Colonic mucosa (tissue), 4 donors: ENCODE measurements at regions not wholly inside any gene's neighbourhood (a gene's known extent, or its start where the extent isn't known, plus 50 kb on each side); places are given as distances from the start of the nearest gene placed in this dataset.
A peak's percentile ranks its signal among the peaks of the same experiment; 100 is the strongest.
"Not testable (repeated sequence)": the region's sequence is repeated elsewhere in the genome, so short reads cannot be mapped to it uniquely, and the experiment has no call there.

Experiments
- DNase-seq: peaks from one replicate; pipeline ENCODE4 v3.0.0-alpha.2; 2020
- H3K27ac ChIP-seq: fragments of 200-600 bp; one replicate; pipeline ENCODE4 v1.8.0; 2021
- H3K27me3 ChIP-seq: fragments of 200-600 bp; one replicate; pipeline ENCODE4 v1.8.0; 2021
- H3K36me3 ChIP-seq: fragments of 200-600 bp; one replicate; pipeline ENCODE4 v1.8.0; 2021
- H3K4me1 ChIP-seq: fragments of 200-600 bp; one replicate; pipeline ENCODE4 v1.8.0; 2021; ENCODE audit warnings: mild to moderate bottlenecking
- H3K4me3 ChIP-seq: fragments of 200-600 bp; one replicate; pipeline ENCODE4 v1.8.0; 2021
- H3K9ac ChIP-seq, 2 donors: one replicate each; pipeline ENCODE4 v1.7.0; 2013; ENCODE audit warnings: control low read depth in 2 of 2, low read depth in 2 of 2, low read length in 2 of 2
- H3K9me3 ChIP-seq: fragments of 200-600 bp; one replicate; pipeline ENCODE4 v1.8.0; 2021
- intact Hi-C: fragments of 100-400 bp; cut with DNase I; formaldehyde crosslinking; loops from one replicate; pipeline ENCODE4 v1.14.1; 2022
- TF ChIP-seq, protein P1 (sequence below): fragments of 200-600 bp; IDR thresholded peaks from one replicate; pipeline ENCODE4 v1.8.0; 2022; ENCODE audit warnings: antibody characterized with exemption, mild to moderate bottlenecking
- donor health status: healthy.
- donor health status: DM: no; HTN: no; CAD: no.
- donor health status: DM: no; HTN: no; CAD: no.

DNA sequence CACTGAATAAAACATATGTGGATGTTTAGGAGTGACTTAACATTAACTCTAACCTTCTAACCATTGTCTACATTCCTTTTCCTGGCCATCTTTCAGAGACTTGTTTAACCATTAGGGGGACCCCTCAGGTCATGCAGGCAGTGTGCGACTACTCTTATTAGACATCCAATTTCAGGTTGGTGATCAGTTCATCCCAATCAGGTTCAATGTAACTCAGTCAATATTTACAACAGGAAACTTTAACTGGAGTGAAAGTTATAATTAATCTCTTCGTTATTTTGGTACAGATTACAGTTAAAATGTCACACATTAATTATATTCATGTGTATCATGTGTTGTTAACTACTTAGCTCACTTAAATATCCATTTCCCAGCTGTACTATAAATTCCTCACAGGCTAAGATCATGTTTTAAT, 68.8 kb upstream of the RGS1 start:
- H3K27ac ChIP-seq, result no peak overlapping the region
- no peaks in the 10 kb centered on the region for H3K27me3 ChIP-seq
- H3K9ac ChIP-seq, result no peak overlapping the region
- H3K9me3 ChIP-seq, result no peaks in the 10 kb centered on the region
- H3K4me3 ChIP-seq, result no peak overlapping the region
- no peaks in the 10 kb centered on the region for H3K36me3 ChIP-seq
- TF ChIP-seq, protein P1, sequence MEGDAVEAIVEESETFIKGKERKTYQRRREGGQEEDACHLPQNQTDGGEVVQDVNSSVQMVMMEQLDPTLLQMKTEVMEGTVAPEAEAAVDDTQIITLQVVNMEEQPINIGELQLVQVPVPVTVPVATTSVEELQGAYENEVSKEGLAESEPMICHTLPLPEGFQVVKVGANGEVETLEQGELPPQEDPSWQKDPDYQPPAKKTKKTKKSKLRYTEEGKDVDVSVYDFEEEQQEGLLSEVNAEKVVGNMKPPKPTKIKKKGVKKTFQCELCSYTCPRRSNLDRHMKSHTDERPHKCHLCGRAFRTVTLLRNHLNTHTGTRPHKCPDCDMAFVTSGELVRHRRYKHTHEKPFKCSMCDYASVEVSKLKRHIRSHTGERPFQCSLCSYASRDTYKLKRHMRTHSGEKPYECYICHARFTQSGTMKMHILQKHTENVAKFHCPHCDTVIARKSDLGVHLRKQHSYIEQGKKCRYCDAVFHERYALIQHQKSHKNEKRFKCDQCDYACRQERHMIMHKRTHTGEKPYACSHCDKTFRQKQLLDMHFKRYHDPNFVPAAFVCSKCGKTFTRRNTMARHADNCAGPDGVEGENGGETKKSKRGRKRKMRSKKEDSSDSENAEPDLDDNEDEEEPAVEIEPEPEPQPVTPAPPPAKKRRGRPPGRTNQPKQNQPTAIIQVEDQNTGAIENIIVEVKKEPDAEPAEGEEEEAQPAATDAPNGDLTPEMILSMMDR, result no peak
- intact Hi-C loops, result no loop called here
- DNase-seq, result no peak
- H3K4me1 ChIP-seq, result no peaks in the 10 kb centered on the region

DNA sequence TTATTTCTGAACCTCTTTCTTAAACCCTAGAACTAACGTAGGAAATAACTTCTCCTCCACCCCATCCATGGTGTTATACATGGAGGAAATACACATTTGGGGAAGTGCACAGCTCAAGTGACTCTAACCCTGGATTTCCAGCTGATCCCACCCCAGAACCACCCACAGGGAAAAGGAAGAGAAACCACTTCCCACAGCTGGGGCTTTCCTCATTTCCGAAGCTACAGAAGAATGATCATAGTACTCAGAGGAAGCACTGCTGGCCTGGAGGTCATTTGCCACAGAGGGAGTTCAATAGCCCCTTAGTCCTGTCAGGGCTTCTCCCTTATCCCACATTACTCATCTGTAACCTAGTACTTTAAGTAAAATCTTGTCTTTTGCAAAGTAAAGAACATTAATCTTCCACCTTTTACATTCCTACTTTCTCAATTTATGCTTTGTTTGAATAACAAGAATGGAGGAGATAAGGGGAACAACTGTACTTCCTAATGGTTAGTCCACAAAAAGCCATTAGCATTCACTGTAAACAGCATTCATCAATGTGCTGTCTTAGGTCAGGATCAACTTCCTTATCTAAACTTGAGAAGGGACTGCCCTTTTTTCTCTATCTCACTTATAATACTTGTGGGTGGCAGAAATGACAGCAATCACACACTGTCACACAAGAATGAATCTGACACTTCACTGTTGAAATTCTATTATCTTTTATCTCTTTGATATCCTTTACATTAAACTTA, 63.0 kb upstream of the RGS1 start:
- H3K4me1 ChIP-seq, result no peaks in the 10 kb centered on the region
- H3K4me3 ChIP-seq, result no peak overlapping the region
- intact Hi-C loops, result no loop called here
- no peaks in the 10 kb centered on the region for H3K36me3 ChIP-seq
- TF ChIP-seq, protein P1, result no peak
- DNase-seq, result peak; percentile 20
- no peak overlapping the region for H3K9ac ChIP-seq
- no peaks in the 10 kb centered on the region for H3K9me3 ChIP-seq
- H3K27ac ChIP-seq, result no peak overlapping the region
- H3K27me3 ChIP-seq, result no peaks in the 10 kb centered on the region

DNA sequence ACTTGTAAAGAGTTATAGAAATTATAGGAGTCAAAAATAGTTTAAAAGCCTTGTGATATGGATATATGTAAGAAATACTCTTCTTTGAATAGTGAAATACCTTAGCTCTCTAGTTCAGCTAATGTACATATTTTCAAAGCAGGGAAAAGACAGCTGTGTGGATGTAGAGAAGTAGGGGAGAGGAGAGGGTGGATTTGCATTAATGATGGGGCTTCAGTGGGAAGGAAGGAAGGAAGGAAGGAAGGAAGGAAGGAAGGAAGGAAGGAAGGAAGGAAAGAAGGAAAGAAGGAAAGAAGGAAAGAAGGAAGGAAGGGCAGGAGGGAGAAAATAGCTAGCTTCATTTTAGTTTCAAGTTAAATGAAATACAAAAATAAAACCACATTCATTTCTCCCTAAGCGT, 62.4 kb upstream of the RGS1 start:
- H3K27ac ChIP-seq, result no peak overlapping the region
- DNase-seq, result no peak
- H3K36me3 ChIP-seq, result no peaks in the 10 kb centered on the region
- no peaks in the 10 kb centered on the region for H3K9me3 ChIP-seq
- no peak overlapping the region for H3K4me3 ChIP-seq
- TF ChIP-seq, protein P1, result no peak
- intact Hi-C loops, result no loop called here
- no peaks in the 10 kb centered on the region for H3K27me3 ChIP-seq
- H3K9ac ChIP-seq, result no peak overlapping the region
- H3K4me1 ChIP-seq, result no peaks in the 10 kb centered on the region

- no peaks in the 10 kb centered on the region for H3K36me3 ChIP-seq
- intact Hi-C loops, result no loop called here
- DNase-seq, result no peak
- no peaks in the 10 kb centered on the region for H3K9me3 ChIP-seq
- H3K27ac ChIP-seq, result no peak overlapping the region
- no peaks in the 10 kb centered on the region for H3K4me1 ChIP-seq
- no peaks in the 10 kb centered on the region for H3K27me3 ChIP-seq
- TF ChIP-seq, protein P1, result no peak
- no peak overlapping the region for H3K9ac ChIP-seq
- no peak overlapping the region for H3K4me3 ChIP-seq
Observed at GRCh38 chr1:192513697-192514096, 61.9 kb upstream of the RGS1 start.

- Histone ChIP-seq H3K27me3 (no peaks in the 10 kb centered on the region), H3K4me1 (no peaks in the 10 kb centered on the region), H3K27ac (peak overlapping the region; percentile 8), H3K9ac (no peak overlapping the region), H3K36me3 (no peaks in the 10 kb centered on the region), H3K4me3 (no peak overlapping the region), H3K9me3 (no peaks in the 10 kb centered on the region)
- DNase-seq, result peak; percentile 30
- TF ChIP-seq, protein P1, result no peak
- intact Hi-C loops, result no loop called here
Observed at GRCh38 chr1:192516776-192517297, 58.7 kb upstream of the RGS1 start.

GRCh38 chr1:192517716-192518355, 57.7 kb upstream of the RGS1 start:
- H3K4me3 ChIP-seq, H3K27ac ChIP-seq, H3K36me3 ChIP-seq, H3K27me3 ChIP-seq, H3K9ac ChIP-seq, intact Hi-C loops, H3K9me3 ChIP-seq, DNase-seq, H3K4me1 ChIP-seq: not testable (repeated sequence)
